GM18867 (cell line): ENCODE measurements at regions not wholly inside any gene's neighbourhood (a gene's known extent, or its start where the extent isn't known, plus 50 kb on each side); places are given as distances from the start of the nearest gene placed in this dataset.
A peak's percentile ranks its signal among the peaks of the same experiment; 100 is the strongest.
"Not testable (repeated sequence)": the region's sequence is repeated elsewhere in the genome, so short reads cannot be mapped to it uniquely, and the experiment has no call there.

ENCODE experiments used
- ATAC-seq: cut with Tn5 transposase; IDR thresholded peaks from one replicate; pipeline ENCODE4 v1.9.1; 2021; ENCODE audit warnings: mild to moderate bottlenecking, moderate library complexity; ENCODE audit not compliant: unreplicated experiment

DNA sequence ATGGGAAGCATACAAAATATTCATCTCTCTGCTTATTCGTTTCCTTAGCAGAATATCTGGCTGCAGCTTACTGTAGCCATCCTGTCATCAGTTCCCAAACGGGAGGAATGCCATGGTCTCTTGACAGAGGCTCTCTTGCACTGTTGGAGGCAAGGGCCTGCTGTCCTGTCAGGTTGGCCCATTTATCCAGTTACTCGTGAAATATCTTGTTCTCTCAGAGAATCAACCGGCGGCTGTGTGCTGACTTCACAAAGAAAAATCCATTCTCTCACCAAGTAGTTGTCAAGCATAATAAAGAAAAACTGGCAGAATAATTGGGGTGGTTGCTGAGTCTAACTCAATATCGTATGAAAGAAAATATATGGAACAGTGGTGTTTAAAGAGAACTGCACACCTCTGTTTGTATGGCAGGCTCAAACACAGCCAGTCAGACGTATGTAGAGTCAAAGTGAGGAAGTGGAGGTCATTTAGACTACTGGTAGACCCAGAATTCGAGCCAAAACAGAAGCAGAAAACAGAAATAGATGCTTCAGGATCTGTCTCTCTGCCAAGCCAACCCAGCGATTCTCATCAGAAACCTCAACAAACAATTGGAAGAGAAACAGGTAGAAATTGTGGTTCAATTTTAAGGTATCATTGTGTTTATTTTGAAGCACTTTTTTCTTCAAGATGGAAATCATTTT, 349.2 kb upstream of the PRKCQ start:
- ATAC-seq, result no peak

DNA sequence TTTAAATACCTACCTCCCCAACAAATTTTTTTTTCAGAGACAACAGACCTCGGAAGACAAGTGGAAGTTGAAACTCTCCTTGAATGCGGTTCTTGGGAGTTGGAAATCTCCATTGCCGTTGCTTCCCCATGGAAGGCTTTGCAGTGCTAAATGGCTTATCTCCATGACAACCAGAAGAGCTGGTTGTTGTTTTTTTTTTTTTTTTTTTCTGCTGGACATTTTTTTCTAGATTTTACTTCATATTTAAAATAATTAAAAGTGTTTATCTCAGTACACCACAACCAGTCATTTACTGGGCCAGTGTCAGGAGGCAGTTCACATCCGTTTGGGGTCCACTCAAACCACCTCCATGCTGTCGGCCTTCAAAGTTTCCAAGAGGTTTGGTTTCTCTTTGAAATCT, 348.5 kb upstream of the PRKCQ start:
- ATAC-seq, result no peak

DNA sequence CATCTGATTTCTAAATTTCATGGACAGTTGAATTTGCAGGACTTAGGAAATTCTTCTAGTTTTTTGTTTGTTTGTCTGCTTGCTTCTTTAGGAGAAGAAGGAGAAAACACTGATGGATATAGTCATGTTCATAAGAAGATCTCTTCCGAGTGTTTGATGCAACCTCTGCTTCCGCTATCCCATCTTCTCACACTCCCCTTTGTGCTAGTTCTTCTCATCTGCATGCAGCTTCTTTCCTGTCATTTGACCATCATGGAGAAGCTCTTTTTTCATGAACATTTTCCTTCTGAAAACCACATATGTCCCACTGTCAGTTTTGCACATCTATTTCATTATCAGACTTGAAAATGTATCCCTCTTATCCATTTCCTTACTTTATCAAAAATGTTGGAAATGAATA, 346.9 kb upstream of the PRKCQ start:
- ATAC-seq, result no peak

DNA sequence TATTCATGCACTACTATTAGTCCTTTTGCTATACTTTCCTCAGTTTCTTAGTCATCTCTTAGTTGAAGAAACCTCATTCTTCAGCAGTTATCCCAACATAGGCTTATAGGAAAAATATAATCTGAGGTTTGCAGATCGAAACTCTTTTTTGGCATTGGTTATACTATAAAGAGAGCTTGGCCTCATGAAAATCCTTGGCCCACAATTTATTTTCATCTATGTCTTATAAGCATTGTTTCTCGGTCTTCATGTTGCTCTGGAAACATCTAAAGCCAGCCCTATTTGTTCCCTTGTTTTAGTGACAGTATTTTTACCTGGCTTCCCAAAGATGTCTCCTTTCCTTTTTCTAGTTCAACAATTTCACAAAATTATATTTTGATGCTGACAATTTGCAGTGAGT, 345.1 kb upstream of the PRKCQ start:
- ATAC-seq, result no peak

DNA sequence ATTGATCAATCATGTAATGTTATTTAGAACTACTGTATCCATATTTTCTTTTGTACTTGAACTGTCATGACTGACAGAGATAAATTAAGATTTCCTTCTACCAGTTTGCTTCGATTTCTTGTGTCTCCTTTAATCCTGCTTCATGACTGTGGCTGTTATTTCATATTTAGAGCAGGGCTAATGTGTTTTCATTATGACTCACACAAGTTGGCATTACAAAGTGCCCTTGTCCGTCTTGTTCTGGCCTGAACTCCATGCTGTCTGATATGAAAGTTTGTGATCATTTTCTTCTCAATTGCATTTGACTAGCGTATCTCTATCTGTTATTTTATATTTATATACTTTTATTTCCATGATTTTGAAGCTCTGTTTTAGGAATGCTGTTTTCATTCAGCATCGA, 344.1 kb upstream of the PRKCQ start:
- ATAC-seq, result no peak

DNA sequence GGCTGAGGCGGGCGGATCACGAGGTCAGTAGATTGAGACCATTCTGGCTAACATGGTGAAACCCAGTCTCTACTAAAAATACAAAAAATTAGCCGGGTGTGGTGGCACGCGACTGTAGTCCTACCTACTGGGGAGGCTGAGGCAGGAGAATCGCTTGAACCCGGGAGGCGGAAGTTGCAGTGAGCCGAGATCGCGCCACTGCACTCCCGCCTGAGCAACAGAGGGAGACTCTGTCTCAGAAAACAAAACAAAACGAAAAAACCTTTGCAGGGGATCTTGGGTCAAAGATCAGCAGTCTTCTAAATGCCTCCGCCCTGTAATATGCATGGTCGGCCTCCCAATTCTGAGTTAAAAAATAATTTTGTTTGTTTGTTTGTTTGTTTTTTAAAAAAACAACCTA, 340.9 kb upstream of the PRKCQ start:
- ATAC-seq, result not testable (repeated sequence)

DNA sequence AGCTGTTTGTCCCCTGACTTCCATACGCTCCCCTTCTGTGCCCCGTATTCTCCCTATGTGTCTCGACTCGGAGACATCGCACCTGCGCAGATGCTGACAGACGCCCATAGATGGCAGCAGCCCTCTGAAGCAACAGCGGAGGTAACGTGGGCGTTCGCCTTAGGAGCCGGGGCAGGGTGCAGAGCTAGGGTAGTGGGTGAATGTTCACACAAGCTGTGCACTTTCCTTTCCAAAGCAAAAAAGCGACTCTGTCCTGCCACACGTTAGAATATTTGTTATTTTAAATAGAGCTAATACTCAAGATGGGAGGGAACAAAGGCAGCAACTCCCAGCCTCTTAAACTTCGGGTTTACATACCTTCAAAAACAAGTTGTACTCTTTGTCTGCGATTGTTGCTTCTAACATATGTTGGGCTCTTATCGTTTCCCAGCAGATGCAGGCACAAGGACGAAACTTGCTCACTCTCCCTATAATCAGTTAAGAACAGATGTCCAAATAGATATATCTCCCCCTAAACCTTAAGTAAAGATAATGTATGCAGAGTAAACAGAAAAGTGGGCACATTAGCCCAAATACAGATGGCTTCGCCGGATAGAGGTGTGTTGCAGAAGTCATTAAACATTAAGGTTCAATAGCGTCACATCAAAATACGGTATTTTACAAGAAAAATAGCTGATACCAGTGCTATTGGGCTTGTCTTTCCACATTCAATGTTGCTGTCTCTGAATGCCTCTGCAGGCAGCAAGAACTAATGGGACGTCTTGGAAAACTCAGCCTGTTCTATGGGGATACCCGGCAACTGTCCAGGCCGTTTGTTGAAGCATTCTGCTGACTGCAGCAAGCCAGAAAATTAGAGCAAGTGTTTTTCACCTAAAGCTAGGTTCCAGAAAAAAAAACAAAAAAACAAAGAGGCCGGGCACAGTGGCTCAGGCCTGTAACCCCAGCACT, 340.3 kb upstream of the PRKCQ start:
- peak; percentile 96 for ATAC-seq

DNA sequence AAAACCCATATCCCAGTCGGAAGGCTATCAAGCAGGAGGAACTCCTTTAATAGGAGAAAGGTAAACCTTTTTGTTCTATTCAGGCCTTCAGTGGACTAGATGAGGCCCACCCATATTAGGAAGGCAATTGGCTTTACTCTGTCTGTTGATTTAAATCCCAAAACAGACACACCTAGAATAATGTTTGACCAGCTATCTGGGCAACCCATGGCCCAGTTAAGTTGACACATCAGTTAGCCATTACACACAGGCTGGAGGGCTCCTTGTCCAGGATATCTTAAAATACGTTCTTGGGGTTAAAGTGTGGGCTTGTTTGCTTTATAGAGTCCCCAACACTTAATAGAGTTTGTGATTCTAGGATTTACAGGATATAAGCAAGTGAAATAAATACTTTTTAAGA, 339.0 kb upstream of the PRKCQ start:
- no peak for ATAC-seq

DNA sequence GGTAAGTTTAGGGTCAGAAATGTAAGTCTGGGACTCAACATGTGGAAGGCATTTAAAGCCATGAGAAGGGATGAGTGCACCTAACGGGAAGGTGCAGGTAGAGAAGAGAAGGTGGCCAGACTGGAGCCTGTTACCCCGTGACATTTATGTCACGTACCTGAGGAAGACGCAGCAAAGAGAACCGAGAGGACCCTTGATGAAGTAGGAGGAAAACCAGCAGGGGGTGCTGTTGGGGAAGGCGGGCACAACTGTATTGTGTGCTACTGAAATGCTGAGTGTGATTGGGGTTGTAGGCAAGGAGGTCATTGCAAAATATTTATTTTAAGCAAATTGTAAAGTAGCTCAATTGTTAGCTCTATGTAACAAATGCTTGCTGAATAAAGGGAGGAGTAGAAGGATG, 338.2 kb upstream of the PRKCQ start:
- no peak for ATAC-seq

DNA sequence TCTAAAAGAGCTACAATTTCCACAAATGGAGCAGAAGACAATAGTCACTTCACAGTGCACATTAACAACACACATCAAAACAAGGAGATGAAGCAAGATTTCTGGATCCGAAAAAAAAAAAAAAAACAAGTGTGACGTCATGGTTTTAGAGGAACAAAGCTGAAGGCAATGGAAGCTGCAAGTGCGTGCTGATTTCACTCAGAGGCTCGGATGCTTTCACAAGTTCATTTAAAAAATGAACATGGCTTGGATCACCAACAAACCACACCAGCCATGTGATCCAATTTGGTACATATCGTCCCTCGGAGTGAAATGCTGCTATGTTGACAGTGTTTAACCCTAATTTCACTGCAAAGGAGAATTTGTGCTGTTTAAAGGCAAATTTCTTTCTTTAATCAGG, 337.0 kb upstream of the PRKCQ start:
- no peak for ATAC-seq

DNA sequence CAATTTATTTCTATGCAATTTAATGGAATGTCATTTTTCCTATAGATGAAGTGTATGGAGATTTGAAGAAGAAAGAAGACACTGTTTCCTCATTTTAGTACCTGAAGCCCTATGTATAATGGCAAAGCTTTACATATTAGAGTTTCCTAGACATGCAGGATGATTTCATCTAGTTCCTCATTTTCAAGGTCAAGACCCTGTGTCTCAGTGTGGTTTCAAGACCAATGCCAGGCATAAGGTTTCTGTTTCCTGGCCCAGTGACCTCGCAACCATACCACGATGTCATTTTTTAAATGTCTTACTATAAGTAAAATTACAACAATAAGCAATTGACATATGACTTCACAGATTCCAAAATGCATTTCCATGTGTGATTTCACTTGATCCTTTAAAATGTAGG, 336.5 kb upstream of the PRKCQ start:
- peak; percentile 56 for ATAC-seq

DNA sequence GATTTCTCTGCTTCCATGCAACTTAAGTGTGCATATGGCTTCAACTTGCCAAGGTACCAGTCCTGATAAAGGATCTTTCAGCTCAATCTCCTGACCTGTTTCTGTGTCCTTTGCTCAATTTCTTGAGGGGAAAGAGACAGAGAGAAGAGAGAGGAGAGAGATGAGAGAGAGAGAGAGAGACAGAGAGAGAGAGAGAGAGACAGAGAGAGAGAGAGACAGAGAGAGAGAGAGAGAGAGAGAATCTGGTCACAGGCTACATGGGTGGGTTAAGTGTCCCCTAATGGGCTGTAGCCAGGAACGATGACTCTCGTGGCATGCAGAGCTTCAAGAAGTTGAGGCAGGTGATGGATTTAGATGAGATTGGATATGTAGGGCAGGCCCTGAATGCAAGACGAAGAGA, 335.2 kb upstream of the PRKCQ start:
- no peak for ATAC-seq

DNA sequence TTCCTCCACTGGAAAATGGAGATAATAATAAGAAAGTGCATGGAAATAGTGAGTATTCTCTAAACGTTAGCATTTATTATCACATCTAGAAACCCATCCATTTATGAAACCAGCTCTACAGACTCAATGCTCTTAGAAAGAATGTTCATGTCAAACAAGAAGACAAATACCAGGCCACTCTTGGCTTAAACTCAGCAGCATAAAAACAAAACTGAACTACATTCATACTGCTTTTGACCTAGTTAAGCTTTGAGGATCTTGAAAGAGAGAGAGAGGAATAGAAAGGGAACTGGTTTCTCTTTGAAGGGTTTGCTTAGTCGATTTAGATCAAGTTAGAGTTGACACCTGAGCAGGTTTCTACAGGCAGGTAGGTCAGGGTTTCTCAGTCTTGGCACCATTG, 332.9 kb upstream of the PRKCQ start:
- ATAC-seq, result no peak

DNA sequence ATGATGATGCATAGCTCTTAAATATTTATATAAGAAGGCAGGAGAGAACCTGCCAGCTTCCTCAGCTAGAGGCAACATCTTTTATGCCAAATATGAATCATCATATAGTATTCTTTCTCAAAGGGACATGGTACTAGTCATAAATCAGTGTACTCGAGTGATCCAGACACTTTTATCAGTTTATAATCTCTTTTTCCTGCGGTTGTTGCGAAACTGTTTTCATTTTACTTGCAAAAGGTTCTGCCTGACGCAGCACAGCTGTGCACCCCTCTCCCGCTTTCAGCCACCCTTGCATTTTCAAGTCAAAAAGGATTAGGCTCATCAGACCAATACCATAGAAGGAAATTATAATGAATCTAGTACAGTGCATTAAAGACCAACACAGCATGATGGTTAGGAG, 332.3 kb upstream of the PRKCQ start:
- ATAC-seq, result no peak

DNA sequence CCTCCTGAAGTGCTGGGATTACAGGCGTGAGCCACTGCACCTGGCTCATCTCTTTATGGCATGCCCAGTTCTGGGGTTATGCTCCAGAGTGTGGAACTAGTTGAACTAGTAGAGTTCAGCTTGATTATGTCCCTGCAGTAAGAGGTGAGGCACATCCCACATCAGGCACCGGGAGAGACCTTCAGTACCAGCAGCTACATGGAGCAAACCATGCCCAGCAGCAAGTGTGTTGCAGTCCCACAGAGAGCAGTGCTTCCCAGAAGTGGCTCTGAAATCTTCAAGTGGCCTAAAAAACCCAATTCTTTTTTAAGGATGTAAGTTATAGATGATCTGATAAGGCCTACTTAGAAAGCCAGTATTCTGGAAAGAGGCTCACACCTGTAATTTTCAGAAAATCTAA, 331.9 kb upstream of the PRKCQ start:
- ATAC-seq, result no peak

DNA sequence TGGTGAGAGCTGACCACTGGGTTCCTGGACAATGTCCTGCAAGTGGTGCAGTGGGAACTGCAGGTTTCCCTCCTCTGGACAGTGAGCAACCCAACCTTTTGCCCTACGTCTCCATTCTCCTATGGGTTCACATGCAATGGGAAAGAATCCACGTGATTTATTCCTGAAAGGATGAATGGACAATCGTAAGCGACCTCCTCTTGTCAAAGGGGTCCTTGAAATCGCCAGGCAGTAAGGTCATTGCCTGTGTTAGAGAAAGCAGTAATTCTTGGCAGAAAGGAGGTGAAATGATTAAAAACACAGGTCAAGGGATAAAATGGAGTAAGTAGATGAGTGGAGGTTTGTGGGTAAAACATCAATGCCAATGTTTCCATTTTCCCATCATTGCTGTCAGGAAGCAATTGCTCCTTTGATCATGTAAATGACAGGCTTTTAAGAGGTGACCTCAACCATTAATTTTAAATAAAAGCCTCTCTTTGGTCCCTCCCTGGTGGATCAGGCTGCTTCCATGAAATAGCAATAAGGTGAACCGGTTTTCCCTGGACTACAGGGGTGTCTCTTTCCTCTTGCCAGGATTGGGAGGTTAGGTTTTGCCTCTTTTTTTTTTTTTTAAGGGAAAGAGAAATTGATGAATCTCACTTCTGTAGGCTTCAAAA, 330.0 kb upstream of the PRKCQ start:
- no peak for ATAC-seq

DNA sequence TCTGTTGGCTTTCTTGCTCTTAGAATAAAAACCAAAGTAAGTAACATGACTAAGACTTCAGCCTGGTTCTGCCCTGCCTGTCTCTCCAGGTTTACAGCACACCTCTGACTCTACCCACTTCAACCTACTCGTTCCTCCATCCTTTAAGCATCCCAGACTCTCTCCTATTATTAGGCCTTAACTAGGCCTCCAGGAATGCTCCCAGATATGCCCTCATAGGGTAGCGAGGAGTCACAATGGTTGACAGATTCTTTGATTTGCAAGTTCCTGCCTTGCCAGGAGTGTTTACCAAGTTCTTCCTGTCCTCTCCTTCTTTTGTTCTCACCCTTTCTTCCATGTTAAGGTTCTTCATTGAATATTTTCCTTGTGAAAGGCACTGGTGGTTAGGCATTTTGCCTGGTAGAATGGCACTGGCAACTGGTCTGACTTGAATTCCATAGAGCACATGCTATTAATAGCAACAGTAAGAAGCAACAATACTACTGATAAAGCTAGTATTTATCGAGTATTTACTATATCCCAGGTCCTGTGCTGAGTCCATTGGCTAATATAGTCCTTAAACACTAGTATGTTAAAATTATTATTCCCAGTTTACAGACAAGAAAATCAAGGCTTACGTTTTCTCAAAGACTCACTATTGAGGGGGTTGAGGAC, 327.9 kb upstream of the PRKCQ start:
- ATAC-seq, result no peak

DNA sequence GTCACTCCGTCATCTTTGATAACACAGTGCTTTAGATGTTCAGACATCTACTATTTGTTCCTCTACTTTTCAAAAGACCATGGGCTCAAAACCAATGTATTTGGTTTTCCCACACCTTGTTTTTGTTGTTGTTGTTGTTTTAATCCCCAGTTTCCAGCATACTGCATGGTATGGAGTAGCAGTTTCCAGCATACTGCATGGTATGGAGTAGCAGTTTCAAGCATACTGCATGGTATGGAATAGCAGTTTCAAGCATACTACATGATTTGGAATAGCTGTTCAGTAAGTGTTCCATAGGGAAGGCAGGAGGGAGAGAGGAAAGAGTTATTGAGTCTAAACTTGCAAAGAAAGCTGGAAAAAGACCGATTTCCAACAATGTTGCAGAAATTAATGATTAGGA, 314.3 kb upstream of the PRKCQ start:
- ATAC-seq, result no peak

DNA sequence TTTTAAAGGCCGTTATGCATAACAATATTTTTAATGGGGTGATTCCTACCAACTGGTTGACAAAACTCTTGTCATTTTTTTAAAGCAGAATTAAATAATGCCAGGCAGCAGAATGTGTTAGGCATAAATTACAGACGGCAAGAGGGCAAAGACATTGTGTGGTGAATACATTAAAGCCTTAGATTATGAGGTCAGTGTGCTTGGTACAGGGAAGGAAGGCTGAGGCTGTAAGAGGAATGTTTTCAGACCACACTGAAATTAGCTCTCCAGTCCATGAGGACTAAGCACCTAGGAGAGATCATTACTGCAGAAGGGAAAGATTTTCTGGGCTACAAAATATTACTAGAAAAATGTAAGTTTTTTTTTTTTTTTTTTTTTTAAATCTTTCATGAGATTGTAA, 312.8 kb upstream of the PRKCQ start:
- ATAC-seq, result no peak

DNA sequence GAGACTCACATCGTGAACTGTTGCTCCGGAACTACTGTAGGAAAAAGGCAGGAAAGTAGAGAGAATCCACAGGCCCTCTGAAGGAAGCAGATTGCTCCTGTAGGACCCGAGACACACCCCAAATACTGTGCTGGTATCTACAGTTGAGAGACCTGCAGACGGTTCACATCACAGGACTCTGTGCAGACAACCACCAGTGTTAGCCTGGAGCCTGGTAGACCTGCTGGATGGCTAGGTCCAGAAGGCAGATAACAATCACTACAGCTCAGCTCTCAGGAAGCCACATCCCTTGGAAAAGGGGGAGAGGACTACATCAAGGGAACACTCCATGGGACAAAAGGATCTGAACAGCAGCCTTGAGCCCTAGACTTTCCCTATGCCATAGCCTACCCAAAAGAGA, 311.8 kb upstream of the PRKCQ start:
- ATAC-seq, result no peak

DNA sequence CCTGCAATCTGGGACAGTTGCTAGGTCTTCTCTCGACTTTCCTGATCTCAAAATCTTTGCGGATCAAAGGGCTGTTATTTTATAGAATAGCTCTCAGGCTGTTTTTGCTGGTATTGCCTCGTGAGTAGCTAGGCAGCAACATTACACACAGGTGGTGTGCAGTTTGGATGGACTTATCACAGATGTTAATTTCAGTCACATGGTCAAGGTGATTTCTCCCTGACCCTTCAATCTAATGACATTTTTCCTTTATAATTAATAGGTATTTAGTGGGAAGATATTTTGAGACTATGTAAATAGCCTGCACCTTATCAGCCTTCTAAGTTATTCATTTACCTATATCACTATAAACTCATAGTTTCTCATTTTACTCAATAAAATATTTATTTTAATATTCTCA, 309.6 kb upstream of the PRKCQ start:
- no peak for ATAC-seq
